ENCODE measurements at regions not wholly inside any gene's neighbourhood (a gene's known extent, or its start where the extent isn't known, plus 50 kb on each side); places are given as distances from the start of the nearest gene placed in this dataset.

GRCh38 chr10:60728056-60728455 is 50.2 kb upstream of the CDK1 start:
- DNase-seq (ENCODE audit: low read depth): no peak
- H3K4me3 ChIP-seq (ENCODE audit: low read depth, low read length): no peak overlapping the region
- no peak for TF ChIP-seq CTCF (IDR thresholded peaks at IDR 0.05; ENCODE audit: insufficient read depth, low read depth, low read length)

GRCh38 chr10:60726257-60726656 is 52.0 kb upstream of the CDK1 start:
- no peak for TF ChIP-seq CTCF (IDR thresholded peaks at IDR 0.05; ENCODE audit: insufficient read depth, low read depth, low read length)
- no peak for DNase-seq (ENCODE audit: low read depth)
- H3K4me3 ChIP-seq (ENCODE audit: low read depth, low read length): no peak overlapping the region

GRCh38 chr10:60722623-60723022 is 55.7 kb upstream of the CDK1 start:
- no peak for TF ChIP-seq CTCF (IDR thresholded peaks at IDR 0.05; ENCODE audit: insufficient read depth, low read depth, low read length)
- H3K4me3 ChIP-seq (ENCODE audit: low read depth, low read length): no peak overlapping the region
- DNase-seq (ENCODE audit: low read depth): no peak

GRCh38 chr10:60719721-60720120 is 58.6 kb upstream of the CDK1 start:
- H3K4me3 ChIP-seq (ENCODE audit: low read depth, low read length): no peak overlapping the region
- TF ChIP-seq CTCF (IDR thresholded peaks at IDR 0.05; ENCODE audit: insufficient read depth, low read depth, low read length): no peak
- DNase-seq (ENCODE audit: low read depth): no peak

GRCh38 chr10:60718886-60719285 is 59.4 kb upstream of the CDK1 start:
- no peak for TF ChIP-seq CTCF (IDR thresholded peaks at IDR 0.05; ENCODE audit: insufficient read depth, low read depth, low read length)
- peak; percentile 71 for DNase-seq (ENCODE audit: low read depth)
- no peak overlapping the region for H3K4me3 ChIP-seq (ENCODE audit: low read depth, low read length)

- DNase-seq (ENCODE audit: low read depth): no peak
- no peak for TF ChIP-seq CTCF (IDR thresholded peaks at IDR 0.05; ENCODE audit: insufficient read depth, low read depth, low read length)
- no peak overlapping the region for H3K4me3 ChIP-seq (ENCODE audit: low read depth, low read length)
Measured at GRCh38 chr10:60717852-60718251, 60.4 kb upstream of the CDK1 start.

- H3K4me3 ChIP-seq (ENCODE audit: low read depth, low read length): no peak overlapping the region
- peak; percentile 28 for DNase-seq (ENCODE audit: low read depth)
- TF ChIP-seq CTCF (IDR thresholded peaks at IDR 0.05; ENCODE audit: insufficient read depth, low read depth, low read length): no peak
Measured at GRCh38 chr10:60714233-60714632, 64.0 kb upstream of the CDK1 start.
